Thyroid gland (tissue), 4 donors: ENCODE measurements at regions not wholly inside any gene's neighbourhood (a gene's known extent, or its start where the extent isn't known, plus 50 kb on each side); places are given as distances from the start of the nearest gene placed in this dataset.

Experiments used
- POLR2A ChIP-seq, 2 donors: fragments of 450-650 bp; IDR thresholded peaks; one replicate each; pipeline ENCODE4 v1.6.1; 2017; ENCODE audit warnings: antibody characterized with exemption in 2 of 2, mild to moderate bottlenecking in 2 of 2, moderate library complexity in 1 of 2
- TF ChIP-seq, protein P1 (sequence below), 6 experiments: fragments of 200-600 bp in 3 of 6; fragments of 450-650 bp in 3 of 6; sonication (generic) in 3 of 6; IDR thresholded peaks; one replicate each; pipeline ENCODE4 v1.5.1; 2016 to 2019; ENCODE audit warnings: antibody characterized with exemption in 6 of 6, mild to moderate bottlenecking in 2 of 6, inconsistent platforms in 1 of 6, moderate library complexity in 1 of 6

- TF ChIP-seq, protein P1, sequence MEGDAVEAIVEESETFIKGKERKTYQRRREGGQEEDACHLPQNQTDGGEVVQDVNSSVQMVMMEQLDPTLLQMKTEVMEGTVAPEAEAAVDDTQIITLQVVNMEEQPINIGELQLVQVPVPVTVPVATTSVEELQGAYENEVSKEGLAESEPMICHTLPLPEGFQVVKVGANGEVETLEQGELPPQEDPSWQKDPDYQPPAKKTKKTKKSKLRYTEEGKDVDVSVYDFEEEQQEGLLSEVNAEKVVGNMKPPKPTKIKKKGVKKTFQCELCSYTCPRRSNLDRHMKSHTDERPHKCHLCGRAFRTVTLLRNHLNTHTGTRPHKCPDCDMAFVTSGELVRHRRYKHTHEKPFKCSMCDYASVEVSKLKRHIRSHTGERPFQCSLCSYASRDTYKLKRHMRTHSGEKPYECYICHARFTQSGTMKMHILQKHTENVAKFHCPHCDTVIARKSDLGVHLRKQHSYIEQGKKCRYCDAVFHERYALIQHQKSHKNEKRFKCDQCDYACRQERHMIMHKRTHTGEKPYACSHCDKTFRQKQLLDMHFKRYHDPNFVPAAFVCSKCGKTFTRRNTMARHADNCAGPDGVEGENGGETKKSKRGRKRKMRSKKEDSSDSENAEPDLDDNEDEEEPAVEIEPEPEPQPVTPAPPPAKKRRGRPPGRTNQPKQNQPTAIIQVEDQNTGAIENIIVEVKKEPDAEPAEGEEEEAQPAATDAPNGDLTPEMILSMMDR (IDR thresholded peaks at IDR 0.05): no peak
- no peak for TF ChIP-seq POLR2A (IDR thresholded peaks at IDR 0.05)
These were observed 149.5 kb upstream of the LMNTD1 start for GRCh38 chr12:25702553-25702952.
